MM.1S (cell line): ENCODE measurements at regions not wholly inside any gene's neighbourhood (a gene's known extent, or its start where the extent isn't known, plus 50 kb on each side); places are given as distances from the start of the nearest gene placed in this dataset.

Experiments used
- CTCF ChIP-seq: fragments of 300-600 bp; sonication (generic); IDR thresholded peaks from 2 replicates; pipeline ENCODE4 v1.5.1; 2016; ENCODE audit warnings: antibody characterized with exemption, low read length, mixed read lengths
- EZH2phosphoT487 ChIP-seq: fragments of 300-600 bp; sonication (generic); IDR thresholded peaks from 2 replicates; pipeline ENCODE4 v1.6.1; 2018; ENCODE audit warnings: antibody characterized with exemption, low read length

GRCh38 chr2:176592216-176592615 lies 323.0 kb downstream of the MTX2 start:
- TF ChIP-seq CTCF = no peak
- TF ChIP-seq EZH2phosphoT487 = no peak
